GM12873 (cell line): ENCODE measurements at regions not wholly inside any gene's neighbourhood (a gene's known extent, or its start where the extent isn't known, plus 50 kb on each side); places are given as distances from the start of the nearest gene placed in this dataset.

Source experiments
- CTCF ChIP-seq: IDR thresholded peaks from 2 replicates; pipeline ENCODE4 v1.5.1; 2012; ENCODE audit warnings: low read depth, mild to moderate bottlenecking, moderate library complexity, low read length, control low read depth; ENCODE audit not compliant: insufficient read depth; ENCODE audit errors: missing control alignments

- no peak for TF ChIP-seq CTCF
These were observed 79.7 kb upstream of the MBNL2 start for GRCh38 chr13:97142452-97142851.

GRCh38 chr13:97145057-97145456, 77.1 kb upstream of the MBNL2 start:
- TF ChIP-seq CTCF: no peak

- no peak for TF ChIP-seq CTCF
These were observed 73.2 kb upstream of the MBNL2 start for GRCh38 chr13:97148894-97149293.

GRCh38 chr13:97160421-97160820, 61.7 kb upstream of the MBNL2 start:
- TF ChIP-seq CTCF: no peak

- no peak for TF ChIP-seq CTCF
These were observed 60.4 kb upstream of the MBNL2 start for GRCh38 chr13:97161582-97162231.

- TF ChIP-seq CTCF: no peak
These were observed 56.4 kb upstream of the MBNL2 start for GRCh38 chr13:97165502-97166425.

- no peak for TF ChIP-seq CTCF
These were observed 51.0 kb upstream of the MBNL2 start for GRCh38 chr13:97171136-97171535.
